GM19372 (cell line): ENCODE measurements at regions not wholly inside any gene's neighbourhood (a gene's known extent, or its start where the extent isn't known, plus 50 kb on each side); places are given as distances from the start of the nearest gene placed in this dataset.
"Not testable (repeated sequence)": the region's sequence is repeated elsewhere in the genome, so short reads cannot be mapped to it uniquely, and the experiment has no call there.

Experiments
- ATAC-seq: cut with Tn5 transposase; IDR thresholded peaks from one replicate; pipeline ENCODE4 v1.9.1; 2021; ENCODE audit warnings: mild to moderate bottlenecking, low read depth, moderate library complexity; ENCODE audit not compliant: unreplicated experiment

DNA sequence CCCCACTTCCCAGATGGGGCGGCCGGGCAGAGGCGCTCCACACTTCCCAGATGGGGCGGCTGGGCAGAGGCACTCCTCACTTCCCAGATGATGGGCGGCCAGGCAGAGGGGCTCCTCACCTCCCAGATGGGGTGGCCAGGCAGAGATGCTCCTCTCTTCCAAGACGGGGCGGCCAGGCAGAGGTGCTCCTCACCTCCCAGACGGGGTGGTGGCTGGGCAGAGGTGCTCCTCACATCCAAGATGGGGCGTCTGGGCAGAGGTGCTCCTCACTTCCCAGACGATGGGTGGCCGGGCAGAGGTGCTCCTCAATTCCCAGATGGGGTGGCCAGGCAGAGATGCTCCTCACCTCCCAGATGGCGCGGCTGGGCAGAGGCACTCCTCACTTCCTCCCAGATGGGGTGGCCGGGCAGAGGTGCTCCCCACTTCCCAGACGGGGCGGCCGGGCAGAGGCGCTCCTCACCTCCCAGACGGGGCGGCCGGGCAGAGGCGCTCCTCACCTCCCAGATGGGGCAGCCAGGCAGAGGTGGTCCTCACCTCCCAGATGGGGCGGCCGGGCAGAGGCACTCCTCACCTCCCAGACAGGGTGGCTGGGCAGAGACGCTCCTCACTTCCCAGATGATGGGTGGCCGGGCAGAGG, 275.2 kb downstream of the LIPI start:
- not testable (repeated sequence) for ATAC-seq

DNA sequence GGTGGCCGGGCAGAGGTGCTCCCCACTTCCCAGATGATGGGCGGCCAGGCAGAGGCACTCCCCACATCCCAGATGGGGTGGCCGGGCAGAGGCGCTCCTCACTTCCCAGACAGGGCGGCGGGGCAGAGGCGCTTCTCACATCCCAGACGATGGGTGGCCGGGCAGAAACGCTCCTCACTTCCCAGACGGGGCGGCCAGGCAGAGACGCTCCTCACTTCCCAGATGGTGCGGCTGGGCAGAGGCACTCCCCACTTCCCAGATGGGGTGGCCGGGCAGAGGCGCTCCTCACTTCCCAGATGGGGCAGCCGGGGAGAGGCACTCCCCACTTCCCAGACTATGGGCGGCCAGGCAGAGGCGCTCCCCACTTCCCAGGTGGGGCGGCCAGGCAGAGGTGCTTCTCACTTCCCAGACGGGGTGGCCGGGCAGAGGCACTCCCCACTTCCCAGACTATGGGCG, 275.8 kb downstream of the LIPI start:
- not testable (repeated sequence) for ATAC-seq

DNA sequence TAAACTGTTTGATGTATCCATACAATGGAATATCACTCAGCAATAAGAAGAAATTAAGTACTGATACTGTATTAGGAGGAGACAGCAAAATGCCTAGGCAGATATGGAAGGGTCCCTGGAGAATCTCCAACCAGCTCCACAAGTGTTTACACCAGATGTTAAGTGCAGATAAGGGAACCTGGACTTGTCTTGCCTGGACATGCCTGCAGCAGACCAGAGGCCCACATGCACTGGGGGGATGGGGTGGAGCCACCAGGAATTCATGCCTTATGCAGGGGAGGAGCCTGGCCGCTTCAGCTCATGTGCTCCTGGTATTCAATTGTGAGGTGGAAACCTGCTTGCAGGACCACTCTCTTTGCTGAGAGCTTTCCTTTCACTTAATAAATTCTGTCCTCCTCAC, 287.6 kb downstream of the LIPI start:
- ATAC-seq = not testable (repeated sequence)

DNA sequence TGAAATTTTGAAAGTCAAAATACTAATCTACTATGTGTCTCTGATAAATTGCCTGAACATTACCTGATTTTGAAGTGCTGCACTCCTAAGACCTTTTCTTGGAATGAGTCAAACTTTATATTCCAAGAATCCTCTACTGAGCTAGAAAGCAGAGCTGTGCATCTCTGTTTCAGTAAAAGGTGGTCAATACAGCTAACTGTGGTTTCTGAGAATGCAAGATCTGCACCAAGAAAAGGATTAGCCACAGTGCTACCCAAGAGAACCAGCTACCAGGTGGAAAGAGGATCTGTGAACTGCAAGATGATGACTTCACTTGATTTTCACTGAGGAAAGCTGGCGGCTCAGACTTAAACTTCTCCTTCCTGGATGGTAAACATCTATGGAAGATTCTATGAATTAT, 289.3 kb downstream of the LIPI start:
- not testable (repeated sequence) for ATAC-seq

DNA sequence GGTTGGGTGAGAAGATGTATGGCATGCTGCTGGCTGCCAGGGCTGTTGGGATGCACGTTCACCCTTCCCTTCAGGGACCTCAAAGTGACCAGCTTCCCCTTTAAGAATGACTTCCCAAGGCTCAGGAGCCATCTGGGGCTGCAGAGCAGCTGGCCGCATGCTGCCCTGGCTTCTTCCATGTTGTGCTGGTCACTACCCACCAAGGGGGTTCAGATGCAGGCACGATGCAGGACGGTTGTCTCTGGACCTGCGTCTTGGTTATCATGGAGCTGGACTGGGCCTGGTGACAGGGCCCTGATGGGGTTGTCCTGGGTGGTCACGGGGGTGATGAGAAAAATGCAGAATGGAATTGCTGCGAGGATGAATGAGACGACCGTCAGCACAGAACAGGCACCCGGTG, 297.8 kb downstream of the POTED start:
- not testable (repeated sequence) for ATAC-seq

DNA sequence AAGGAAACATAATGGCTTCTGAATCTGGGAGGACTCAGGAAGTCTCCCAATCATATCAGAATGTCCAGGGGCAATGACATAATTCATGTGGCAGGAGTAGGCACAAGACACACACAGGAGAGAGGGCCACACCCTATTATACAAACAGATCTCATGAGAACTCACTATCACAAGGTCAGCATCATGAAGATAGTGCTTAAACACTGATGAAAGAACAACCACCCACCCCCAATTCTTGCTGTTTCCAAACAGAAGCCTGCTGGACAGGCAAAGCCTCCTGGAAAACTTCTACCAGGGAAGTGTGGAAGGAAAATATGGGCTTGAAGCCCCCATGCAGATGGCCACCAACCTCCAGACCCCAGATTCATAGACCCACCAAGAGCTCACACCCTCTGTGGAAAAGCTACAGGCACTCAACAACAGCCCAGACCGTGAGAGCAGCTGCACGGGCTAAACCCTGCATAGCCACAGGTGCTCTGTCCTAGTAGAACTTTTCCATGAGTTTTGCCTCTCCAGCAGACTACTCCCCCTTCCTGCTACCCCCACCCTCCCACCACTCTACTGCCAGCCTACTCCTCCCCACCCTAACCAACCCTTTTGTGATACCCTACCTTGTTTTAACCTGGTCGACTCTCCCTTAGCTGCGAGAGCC, 287.1 kb downstream of the POTED start:
- ATAC-seq = not testable (repeated sequence)

DNA sequence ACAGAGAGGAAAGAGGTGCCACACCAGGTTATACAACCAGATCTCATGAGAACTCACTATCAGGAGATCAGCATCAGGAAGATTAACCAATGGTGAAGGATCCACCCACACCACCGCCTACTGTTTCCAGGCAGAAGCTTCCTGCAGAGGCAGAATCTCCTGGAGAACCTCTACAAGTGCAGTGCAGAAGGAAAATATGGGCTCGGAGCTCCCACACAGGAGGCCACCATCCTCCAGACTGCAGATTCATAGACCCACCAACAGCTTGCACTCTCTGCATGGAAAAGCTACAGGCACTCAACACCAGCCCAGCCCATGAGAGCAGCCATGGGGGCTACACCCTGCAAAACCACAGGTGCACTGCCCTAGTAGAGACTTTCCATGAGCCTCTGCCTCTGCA, 284.0 kb downstream of the POTED start:
- not testable (repeated sequence) for ATAC-seq

DNA sequence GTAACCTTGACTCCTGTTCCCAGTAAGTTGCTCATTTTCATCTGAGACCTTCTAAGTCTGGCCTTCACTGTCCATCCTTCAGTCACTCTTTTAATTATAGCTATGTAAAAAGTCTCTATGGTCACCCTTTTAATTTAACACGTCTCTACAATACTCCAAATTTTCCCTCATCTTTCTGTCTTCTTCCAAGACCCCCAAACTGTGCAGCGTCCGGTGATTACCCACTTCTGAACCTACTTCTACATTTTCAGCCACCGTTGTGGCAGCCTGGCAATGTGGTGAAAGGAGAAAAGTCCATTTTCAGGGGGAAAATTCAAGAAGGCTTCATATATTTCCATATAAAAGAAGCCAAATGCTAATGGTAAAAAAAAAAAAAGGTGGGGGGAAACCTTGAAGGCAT, 283.4 kb downstream of the POTED start:
- not testable (repeated sequence) for ATAC-seq

DNA sequence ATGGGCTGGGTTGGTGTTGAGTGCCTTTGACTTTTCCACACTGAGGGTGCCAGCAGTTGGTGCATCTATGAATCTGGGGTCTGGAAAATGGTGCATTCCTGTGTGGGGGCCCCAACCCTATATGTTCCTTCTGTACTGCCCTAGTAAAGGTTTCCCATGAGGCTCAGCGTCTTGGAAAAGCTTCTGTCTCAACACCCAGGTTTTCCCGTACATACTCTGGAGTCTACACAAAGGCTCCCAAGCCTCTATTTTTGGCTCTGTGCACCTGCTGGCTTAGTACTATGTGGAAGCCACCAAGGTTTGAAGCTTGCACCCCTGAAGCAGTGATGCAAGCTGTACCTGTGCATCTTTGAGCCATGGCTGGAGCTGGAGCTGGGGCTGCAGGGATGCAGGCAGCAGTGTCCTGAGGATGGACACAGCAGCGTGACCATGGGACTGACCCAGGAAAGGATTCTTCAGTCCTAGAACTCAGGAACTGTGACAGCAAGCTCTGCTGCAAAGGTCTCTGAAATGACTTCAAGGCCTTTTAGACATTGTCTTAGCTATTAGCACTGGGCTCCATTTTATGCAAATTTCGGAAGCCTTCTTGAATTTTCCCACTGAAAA, 282.7 kb downstream of the POTED start:
- not testable (repeated sequence) for ATAC-seq

DNA sequence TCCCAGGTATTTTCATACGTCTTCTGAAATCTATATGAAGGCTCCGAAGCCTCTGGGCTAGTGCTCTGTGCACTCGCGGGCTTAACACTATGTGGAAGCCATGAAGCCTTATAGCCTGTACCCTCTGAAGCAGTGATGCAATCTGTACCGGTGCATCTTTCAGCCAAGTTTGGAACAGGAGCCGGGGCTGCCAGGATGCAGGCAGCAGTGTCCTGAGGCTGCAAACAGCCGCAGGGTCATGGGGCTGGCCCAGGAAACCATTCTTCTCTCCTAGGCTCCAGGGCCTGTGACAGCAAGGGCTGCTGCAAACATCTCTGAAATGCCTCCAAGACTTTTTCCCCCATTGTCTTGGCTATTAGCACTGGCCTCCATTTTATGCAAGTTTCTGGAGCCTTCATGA, 279.6 kb downstream of the POTED start:
- ATAC-seq = not testable (repeated sequence)

DNA sequence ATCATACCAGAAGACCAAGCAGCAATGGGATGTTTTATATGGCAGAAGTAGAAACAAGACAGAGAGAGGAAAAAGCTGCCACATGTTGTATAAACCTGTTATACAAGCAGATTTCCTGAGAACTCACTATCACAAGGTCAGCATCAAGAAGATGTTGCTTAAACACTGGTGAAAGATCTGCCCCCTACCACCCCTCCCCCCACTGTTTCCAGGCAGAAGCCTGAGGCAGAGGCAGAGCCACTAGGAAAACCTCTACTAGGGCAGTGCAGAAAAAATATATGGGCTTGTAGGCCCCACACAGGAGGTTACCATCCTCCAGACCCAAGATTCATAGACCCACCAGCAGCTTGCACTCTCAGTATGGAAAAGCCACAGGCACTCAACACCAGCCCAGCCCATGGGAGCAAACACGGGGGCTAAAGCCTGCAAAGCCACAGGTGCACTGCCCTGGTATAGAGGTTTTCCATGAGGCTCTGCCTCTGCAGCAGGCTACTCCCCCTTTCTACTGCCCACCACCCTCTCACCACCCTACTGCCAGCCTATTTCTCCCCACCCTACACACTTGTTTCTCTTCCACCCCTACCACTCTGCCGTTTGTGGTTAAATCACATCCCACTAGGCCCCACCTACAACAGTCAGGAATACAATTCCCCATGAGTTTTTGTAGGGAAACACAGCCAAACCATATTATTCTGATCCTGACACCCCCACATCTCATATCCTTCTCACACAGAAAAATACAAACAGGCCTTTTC, 274.2 kb downstream of the POTED start:
- ATAC-seq = not testable (repeated sequence)

DNA sequence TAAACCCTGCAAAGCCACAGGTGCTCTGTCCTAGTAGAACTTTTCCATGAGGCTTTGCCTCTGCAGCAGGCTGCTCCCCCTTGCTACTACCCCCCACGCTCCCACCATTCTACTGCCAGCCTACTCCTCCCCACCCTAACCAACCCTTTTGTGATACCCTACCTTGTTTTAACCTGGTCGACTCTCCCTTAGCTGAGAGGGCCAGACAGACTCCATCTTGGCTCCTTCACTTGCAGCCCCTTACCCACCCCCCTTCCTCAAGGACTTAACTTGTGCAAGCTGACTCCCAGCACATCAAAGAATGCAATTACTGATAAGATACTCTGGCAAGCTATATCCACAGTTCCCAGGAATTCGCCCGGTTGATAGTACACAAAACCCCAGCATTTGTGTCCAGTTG, 267.9 kb downstream of the POTED start:
- ATAC-seq = not testable (repeated sequence)

DNA sequence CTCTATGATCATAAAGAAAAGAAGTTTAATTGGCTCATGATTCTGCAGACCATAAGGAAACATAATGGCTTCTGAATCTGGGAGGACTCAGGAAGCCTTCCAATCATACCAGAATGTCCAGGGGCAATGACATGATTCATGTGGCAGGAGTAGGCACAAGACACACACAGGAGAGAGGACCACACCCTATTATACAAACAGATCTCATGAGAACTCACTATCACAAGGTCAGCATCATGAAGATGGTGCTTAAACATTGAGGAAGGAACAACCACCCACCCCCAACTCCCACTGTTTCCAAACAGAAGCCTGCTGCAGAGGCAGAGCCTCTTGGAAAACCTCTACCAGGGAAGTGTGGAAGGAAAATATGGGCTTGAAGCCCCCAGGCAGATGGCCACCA, 267.4 kb downstream of the POTED start:
- not testable (repeated sequence) for ATAC-seq

DNA sequence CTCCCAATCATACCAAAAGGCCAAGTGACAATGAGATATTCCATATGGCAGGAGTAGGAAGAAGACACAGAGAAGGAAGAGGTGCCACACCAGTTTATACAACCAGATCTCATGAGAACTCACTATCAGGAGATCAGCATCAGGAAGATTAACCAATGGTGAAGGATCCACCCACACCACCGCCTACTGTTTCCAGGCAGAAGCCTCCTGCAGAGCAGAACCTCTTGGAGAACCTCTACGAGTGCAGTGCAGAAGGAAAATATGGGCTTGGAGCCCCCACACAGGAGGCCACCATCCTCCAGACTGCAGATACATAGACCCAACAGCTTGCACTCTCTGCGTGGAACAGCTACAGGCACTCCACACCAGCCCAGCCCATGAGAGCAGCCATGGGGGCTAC, 264.4 kb downstream of the POTED start:
- not testable (repeated sequence) for ATAC-seq

DNA sequence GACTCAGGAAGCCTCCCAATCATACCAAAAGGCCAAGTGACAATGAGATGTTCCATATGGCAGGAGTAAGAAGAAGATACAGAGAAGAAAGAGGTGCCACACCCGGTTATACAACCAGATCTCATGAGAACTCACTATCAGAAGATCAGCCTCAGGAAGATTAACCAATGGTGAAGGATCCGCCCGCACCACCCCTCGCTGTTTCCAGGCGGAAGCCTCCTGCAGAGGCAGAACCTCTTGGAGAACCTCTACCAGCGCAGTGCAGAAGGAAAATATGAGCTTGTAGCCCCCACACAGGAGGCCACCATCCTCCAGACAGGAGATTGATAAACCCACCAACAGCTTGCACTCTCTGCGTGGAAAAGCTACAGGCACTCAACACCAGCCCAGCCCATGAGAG, 245.1 kb downstream of the POTED start:
- ATAC-seq = no peak

DNA sequence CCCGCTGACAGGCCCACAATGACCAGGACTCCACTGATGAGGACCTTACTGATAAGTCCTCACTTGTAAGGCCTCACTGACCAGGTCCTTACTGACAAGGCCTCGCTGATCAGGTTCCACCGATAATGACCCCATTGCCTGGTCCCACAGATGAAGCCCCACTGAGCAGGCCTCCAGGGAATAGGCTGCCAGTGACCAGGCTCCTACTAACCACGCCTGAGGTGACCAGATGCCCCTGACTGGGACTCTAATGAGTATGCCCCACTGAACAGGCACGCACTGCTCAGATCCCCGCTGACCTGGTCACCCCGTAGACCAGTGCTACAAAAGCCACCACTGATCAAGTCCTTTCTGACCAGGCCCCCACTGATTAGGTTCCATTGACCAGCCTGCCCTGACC, 241.2 kb downstream of the POTED start:
- not testable (repeated sequence) for ATAC-seq

DNA sequence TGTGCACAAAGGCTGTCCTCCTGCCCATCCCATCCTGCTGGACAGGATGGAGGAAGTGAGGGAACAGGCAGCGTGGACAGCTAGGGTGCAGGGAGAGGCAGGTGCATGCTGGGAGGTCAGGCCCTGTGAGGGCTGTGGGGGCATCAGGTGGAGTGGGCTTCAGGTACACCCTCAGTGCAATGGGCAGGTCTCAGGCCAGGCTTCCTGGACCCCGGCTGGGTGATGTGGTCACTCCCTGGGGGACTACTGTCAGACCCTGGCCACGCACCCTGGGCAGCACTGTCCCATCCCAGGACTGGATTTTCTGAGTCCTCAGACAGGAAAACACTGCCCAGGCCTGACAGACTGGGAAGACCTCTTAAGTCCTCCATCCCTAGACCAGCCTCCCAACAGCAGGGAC, 239.9 kb downstream of the POTED start:
- not testable (repeated sequence) for ATAC-seq

DNA sequence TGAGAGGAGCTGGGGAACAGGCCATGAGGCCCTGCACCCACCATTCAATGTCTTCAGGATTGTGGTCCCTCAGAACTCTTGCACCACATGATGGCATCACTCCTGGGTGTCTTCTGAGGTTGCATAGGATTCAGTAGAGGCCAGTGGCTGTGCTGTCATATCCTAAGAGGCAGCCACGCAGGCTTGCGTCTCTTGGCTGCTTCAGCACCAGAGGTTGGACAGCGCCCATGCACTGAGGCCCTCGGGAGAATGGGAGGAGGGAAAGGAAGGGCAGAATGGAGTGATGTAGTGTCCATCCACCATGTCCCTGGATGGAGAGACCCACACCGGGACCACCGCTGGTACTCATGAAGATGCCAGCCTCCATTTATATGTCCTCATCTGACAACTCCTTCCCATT, 237.1 kb downstream of the POTED start:
- ATAC-seq = not testable (repeated sequence)

DNA sequence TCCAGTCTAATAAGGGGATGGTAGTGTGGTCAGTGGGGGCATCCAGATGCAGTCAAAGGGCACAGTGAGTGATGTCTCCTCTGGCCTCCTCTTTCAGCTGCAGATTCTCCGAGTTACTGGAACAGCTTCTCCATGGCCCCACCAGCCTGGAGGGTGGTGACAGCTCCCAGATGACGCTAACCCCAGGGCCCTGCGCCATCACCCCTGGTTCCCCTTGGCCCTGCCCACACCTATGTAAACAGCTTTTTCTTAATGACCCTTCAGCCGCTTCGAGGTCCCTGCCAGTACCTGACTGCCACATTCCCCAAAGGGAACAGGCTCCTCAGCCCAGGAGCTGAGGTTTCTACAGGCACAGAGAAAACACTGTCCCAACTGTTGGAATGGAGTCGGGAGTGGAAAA, 235.0 kb downstream of the POTED start:
- ATAC-seq = not testable (repeated sequence)

DNA sequence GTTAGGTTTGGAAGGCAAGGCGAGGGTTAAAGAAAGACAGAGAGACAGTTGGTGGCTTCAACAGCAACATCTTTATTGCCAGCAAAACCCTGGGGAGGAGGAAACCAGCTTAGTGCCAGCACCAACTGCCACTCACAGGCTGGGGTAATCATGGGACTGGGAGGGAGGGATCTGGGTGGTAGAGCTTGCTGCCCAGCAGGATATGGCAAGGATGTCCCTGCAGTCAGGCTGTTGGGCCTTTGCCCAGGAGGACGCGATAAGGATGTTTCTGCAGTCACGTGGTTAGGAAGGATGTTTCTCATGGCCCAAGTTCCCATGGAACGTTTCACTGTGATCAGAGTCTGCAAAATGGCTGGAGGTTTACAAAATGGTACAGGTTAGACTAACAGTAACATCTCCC, 233.5 kb downstream of the POTED start:
- not testable (repeated sequence) for ATAC-seq

DNA sequence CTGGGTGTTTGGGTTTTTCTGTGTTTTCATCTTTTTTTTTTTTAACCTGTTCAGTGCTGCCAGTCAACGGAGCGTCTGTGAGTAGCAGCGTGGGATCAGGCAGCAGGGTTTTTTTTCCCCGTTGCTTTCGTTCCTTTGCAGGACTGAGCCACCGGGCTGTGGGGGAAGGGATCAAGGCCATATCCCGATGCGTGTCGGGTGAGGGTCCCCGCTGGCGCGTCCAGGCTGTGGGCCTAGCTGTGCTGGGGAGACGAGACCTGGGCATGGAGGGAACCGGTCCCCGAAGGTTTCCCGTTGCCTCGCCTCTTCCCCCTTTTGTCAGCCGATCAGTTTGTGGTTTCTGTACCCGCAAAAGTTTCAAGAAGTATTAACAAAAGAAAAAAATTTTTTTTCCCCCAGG, 218.1 kb downstream of the POTED start:
- ATAC-seq = not testable (repeated sequence)
